ENCODE measurements at regions not wholly inside any gene's neighbourhood (a gene's known extent, or its start where the extent isn't known, plus 50 kb on each side); places are given as distances from the start of the nearest gene placed in this dataset.

DNA sequence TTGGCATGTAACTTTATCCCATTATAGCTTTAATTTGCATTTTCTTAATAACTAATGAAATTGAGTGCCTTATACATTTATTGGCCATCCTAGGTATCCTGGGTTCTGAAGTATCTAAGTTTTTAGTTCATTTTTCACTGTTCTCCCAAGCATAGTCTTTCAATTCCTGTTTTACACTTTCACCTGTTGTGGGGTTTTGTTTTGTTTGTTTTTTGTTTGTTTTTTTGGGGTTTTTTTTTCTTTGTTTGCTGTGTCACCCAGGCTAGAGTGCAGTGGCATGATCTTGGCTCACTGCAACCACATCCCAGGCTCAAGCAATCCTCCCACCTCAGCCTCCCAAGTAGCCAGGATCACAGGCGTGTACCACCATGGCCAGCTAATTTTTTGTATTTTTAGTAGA is 83.1 kb upstream of the GADL1 start:
- Histone ChIP-seq H3K18ac (ENCODE audit: low read length) (no peak overlapping the region), H4K8ac (ENCODE audit: low read depth, low read length) (no peak overlapping the region), H3K4ac (ENCODE audit: low read depth, low read length) (no peak overlapping the region), H3K14ac (ENCODE audit: low read length) (no peak overlapping the region), H3K23ac (ENCODE audit: low read length) (no peak overlapping the region), H3K79me1 (ENCODE audit: low read length) (no peaks in the 10 kb centered on the region), H2BK120ac (ENCODE audit: insufficient read depth, low read length, poor library complexity) (no peak overlapping the region), H3K4me1 (ENCODE audit: control insufficient read depth in 1 of 2, insufficient read depth in 2 of 2, low read length in 2 of 2) (peaks cover 0 to 3% of the 10 kb centered on the region in 2 experiments), H2AK5ac (ENCODE audit: low read length) (no peak overlapping the region), H3K79me2 (ENCODE audit: control insufficient read depth, insufficient read depth, low read length, poor library complexity) (no peaks in the 10 kb centered on the region), H3K36me3 (ENCODE audit: control insufficient read depth in 1 of 2, insufficient read depth in 2 of 2, low read length in 2 of 2) (no peaks in the 10 kb centered on the region), H4K12ac (ENCODE audit: low read depth, low read length) (no peak overlapping the region), H2BK5ac (ENCODE audit: low read depth, low read length, poor library complexity) (no peak overlapping the region), H3K4me2 (ENCODE audit: low read length) (no peak overlapping the region), H4K91ac (ENCODE audit: low read depth, low read length) (no peak overlapping the region), H3K27me3 (ENCODE audit: insufficient read depth, low read length) (no peaks in the 10 kb centered on the region), H3K4me3 (ENCODE audit: low read depth, low read length) (no peak overlapping the region), H3K9ac (ENCODE audit: low read length) (no peak overlapping the region), H2AFZ (ENCODE audit: insufficient read depth, low read length, poor library complexity) (no peak overlapping the region), H2BK12ac (ENCODE audit: low read length) (no peak overlapping the region), H3K27ac (ENCODE audit: low read depth, low read length) (no peak overlapping the region), H3K9me3 (ENCODE audit: insufficient read depth, low read depth, low read length) (no peaks in the 10 kb centered on the region)
- no peak for DNase-seq
- no CpG with 5 or more reads among the region's 1 CpG for WGBS (ENCODE audit: extremely low coverage, insufficient coverage, insufficient read length)

DNA sequence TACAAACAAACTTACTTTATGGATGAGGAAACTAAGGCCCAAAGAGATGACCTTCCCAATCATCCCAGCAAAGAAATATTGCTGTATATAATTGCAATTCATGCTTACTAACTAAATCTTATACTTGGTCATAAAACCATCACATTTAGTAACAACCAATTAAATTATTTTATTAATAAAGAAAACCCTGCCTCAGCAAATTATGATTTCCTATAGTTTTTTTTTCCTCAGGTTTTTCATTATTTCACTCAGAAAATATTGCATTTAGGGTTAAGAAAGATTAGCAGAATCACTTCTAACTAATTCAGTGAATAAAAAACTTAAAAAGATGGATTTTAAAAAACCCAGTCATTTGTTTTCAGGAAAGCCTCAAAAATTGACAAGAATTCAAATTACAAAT is 86.5 kb upstream of the GADL1 start:
- H3K18ac ChIP-seq (ENCODE audit: low read length) = no peak overlapping the region
- no peak overlapping the region for H4K8ac ChIP-seq (ENCODE audit: low read depth, low read length)
- H3K79me1 ChIP-seq (ENCODE audit: low read length) = no peaks in the 10 kb centered on the region
- no peak overlapping the region for H2AFZ ChIP-seq (ENCODE audit: insufficient read depth, low read length, poor library complexity)
- DNase-seq = no peak
- H4K12ac ChIP-seq (ENCODE audit: low read depth, low read length) = no peak overlapping the region
- H4K91ac ChIP-seq (ENCODE audit: low read depth, low read length) = no peak overlapping the region
- no peaks in the 10 kb centered on the region for H3K27me3 ChIP-seq (ENCODE audit: insufficient read depth, low read length)
- H3K9me3 ChIP-seq (ENCODE audit: insufficient read depth, low read depth, low read length) = no peaks in the 10 kb centered on the region
- H3K9ac ChIP-seq (ENCODE audit: low read length) = no peak overlapping the region
- H2BK12ac ChIP-seq (ENCODE audit: low read length) = no peak overlapping the region
- H3K79me2 ChIP-seq (ENCODE audit: control insufficient read depth, insufficient read depth, low read length, poor library complexity) = no peaks in the 10 kb centered on the region
- H3K23ac ChIP-seq (ENCODE audit: low read length) = no peak overlapping the region
- H3K36me3 ChIP-seq (ENCODE audit: control insufficient read depth in 1 of 2, insufficient read depth in 2 of 2, low read length in 2 of 2) = no peaks in the 10 kb centered on the region
- H2AK5ac ChIP-seq (ENCODE audit: low read length) = no peak overlapping the region
- H2BK120ac ChIP-seq (ENCODE audit: insufficient read depth, low read length, poor library complexity) = no peak overlapping the region
- no peak overlapping the region for H3K4ac ChIP-seq (ENCODE audit: low read depth, low read length)
- no peak overlapping the region for H3K14ac ChIP-seq (ENCODE audit: low read length)
- no peak overlapping the region for H3K4me2 ChIP-seq (ENCODE audit: low read length)
- no peak overlapping the region for H3K27ac ChIP-seq (ENCODE audit: low read depth, low read length)
- no peak overlapping the region for H3K4me3 ChIP-seq (ENCODE audit: low read depth, low read length)
- H3K4me1 ChIP-seq (ENCODE audit: control insufficient read depth in 1 of 2, insufficient read depth in 2 of 2, low read length in 2 of 2) = no peaks in the 10 kb centered on the region
- no peak overlapping the region for H2BK5ac ChIP-seq (ENCODE audit: low read depth, low read length, poor library complexity)

DNA sequence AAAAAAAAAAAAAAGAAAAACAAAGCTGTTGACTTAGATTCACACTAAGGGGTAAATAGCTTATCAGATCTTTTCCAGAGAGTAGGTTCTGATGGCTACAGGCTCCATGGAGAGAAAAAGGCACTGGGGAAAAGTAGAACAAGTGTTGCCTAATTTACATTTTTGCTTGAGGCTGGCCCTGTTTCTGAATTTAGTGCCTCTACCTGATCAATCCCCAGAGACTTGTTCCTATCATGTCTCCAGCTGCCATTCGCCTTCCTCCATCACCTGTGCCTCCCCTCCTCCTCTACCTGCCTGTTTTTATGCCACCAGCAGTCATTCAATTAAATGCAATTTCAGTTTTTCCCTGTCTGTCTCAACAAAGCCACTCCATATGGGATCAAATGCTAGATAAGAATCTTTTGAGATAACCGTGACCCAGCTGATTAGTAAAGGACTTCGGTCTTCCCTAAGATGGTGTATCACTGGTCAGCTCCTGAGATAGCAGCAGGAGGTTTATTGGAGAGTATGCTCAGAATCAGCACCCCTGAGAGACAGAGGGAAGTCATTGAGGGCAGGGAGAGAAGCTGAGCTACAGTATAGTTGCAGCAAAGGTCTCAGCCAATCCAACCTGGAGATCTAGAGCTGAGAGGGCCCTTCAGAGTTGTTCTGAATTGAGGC is 88.1 kb upstream of the GADL1 start:
- no peak overlapping the region for H3K23ac ChIP-seq (ENCODE audit: low read length)
- no peaks in the 10 kb centered on the region for H3K79me2 ChIP-seq (ENCODE audit: control insufficient read depth, insufficient read depth, low read length, poor library complexity)
- no peak overlapping the region for H3K4me3 ChIP-seq (ENCODE audit: low read depth, low read length)
- no peak for DNase-seq
- no peak overlapping the region for H3K4me2 ChIP-seq (ENCODE audit: low read length)
- H4K91ac ChIP-seq (ENCODE audit: low read depth, low read length) = no peak overlapping the region
- no peak overlapping the region for H2BK5ac ChIP-seq (ENCODE audit: low read depth, low read length, poor library complexity)
- no peak overlapping the region for H2AK5ac ChIP-seq (ENCODE audit: low read length)
- no peaks in the 10 kb centered on the region for H3K9me3 ChIP-seq (ENCODE audit: insufficient read depth, low read depth, low read length)
- no peak overlapping the region for H3K9ac ChIP-seq (ENCODE audit: low read length)
- H3K27ac ChIP-seq (ENCODE audit: low read depth, low read length) = no peak overlapping the region
- H3K36me3 ChIP-seq (ENCODE audit: control insufficient read depth in 1 of 2, insufficient read depth in 2 of 2, low read length in 2 of 2) = no peaks in the 10 kb centered on the region
- H2BK120ac ChIP-seq (ENCODE audit: insufficient read depth, low read length, poor library complexity) = no peak overlapping the region
- no peak overlapping the region for H4K8ac ChIP-seq (ENCODE audit: low read depth, low read length)
- no peak overlapping the region for H3K14ac ChIP-seq (ENCODE audit: low read length)
- no peak overlapping the region for H3K4ac ChIP-seq (ENCODE audit: low read depth, low read length)
- H3K27me3 ChIP-seq (ENCODE audit: insufficient read depth, low read length) = no peaks in the 10 kb centered on the region
- H2AFZ ChIP-seq (ENCODE audit: insufficient read depth, low read length, poor library complexity) = no peak overlapping the region
- H3K79me1 ChIP-seq (ENCODE audit: low read length) = no peaks in the 10 kb centered on the region
- no CpG with 5 or more reads among the region's 3 CpGs for WGBS (ENCODE audit: extremely low coverage, insufficient coverage, insufficient read length)
- no peak overlapping the region for H4K12ac ChIP-seq (ENCODE audit: low read depth, low read length)
- H2BK12ac ChIP-seq (ENCODE audit: low read length) = no peak overlapping the region
- H3K18ac ChIP-seq (ENCODE audit: low read length) = no peak overlapping the region
- H3K4me1 ChIP-seq (ENCODE audit: control insufficient read depth in 1 of 2, insufficient read depth in 2 of 2, low read length in 2 of 2) = no peaks in the 10 kb centered on the region

DNA sequence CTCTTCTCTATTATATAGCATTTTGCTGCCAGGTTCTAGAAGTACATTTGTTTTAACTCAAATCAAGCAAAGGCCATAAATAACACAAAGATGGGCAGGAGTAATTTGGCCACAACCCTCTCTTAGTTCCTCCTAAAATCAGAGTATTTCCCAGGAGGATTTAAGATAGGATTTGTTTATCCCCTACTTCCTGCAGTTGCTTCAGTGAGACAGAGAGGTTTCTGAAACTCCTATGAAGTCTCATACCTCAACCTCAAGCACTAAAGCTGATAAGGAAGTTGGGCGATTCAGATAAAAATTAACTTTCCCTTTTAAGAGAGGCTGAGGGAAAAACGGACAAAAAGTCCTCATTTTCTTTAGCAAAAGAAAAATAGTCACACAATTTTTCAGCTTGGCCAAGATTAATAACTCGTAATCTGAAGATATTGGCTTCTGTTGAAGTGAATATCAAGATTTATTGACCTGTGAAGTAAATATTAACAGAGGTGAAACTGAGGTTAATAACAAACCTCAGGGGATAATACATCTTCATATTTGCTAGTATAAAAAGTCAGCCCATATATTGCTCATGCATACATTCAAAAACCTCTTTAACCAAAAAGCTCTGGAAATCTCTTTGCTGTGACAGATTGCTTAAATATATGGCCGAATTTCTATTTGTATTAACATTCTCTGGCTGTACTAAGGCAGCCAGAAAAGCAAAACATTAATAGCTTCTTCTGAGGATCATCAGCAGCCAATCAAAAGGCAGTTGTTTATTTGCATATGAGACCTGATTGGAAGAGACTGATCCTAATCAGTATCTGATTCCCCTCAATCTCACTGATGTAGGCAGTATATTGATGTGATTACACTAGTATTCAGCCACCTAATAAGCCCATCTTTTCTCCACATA is 90.6 kb upstream of the GADL1 start:
- Histone ChIP-seq H3K4me1 (ENCODE audit: control insufficient read depth in 1 of 2, insufficient read depth in 2 of 2, low read length in 2 of 2) (no peaks in the 10 kb centered on the region), H3K27ac (ENCODE audit: low read depth, low read length) (no peak overlapping the region), H3K9ac (ENCODE audit: low read length) (no peak overlapping the region), H3K27me3 (ENCODE audit: insufficient read depth, low read length) (no peaks in the 10 kb centered on the region), H2BK120ac (ENCODE audit: insufficient read depth, low read length, poor library complexity) (no peak overlapping the region), H3K4ac (ENCODE audit: low read depth, low read length) (no peak overlapping the region), H3K79me1 (ENCODE audit: low read length) (peaks cover 2% of the 10 kb centered on the region), H3K4me3 (ENCODE audit: low read depth, low read length) (no peak overlapping the region), H3K18ac (ENCODE audit: low read length) (no peak overlapping the region), H3K4me2 (ENCODE audit: low read length) (no peak overlapping the region), H2AFZ (ENCODE audit: insufficient read depth, low read length, poor library complexity) (no peak overlapping the region), H2AK5ac (ENCODE audit: low read length) (no peak overlapping the region), H3K14ac (ENCODE audit: low read length) (no peak overlapping the region), H4K12ac (ENCODE audit: low read depth, low read length) (no peak overlapping the region), H2BK5ac (ENCODE audit: low read depth, low read length, poor library complexity) (no peak overlapping the region), H4K8ac (ENCODE audit: low read depth, low read length) (no peak overlapping the region), H3K36me3 (ENCODE audit: control insufficient read depth in 1 of 2, insufficient read depth in 2 of 2, low read length in 2 of 2) (no peaks in the 10 kb centered on the region), H3K9me3 (ENCODE audit: insufficient read depth, low read depth, low read length) (no peaks in the 10 kb centered on the region), H2BK12ac (ENCODE audit: low read length) (no peak overlapping the region), H3K79me2 (ENCODE audit: control insufficient read depth, insufficient read depth, low read length, poor library complexity) (no peaks in the 10 kb centered on the region), H4K91ac (ENCODE audit: low read depth, low read length) (no peak overlapping the region), H3K23ac (ENCODE audit: low read length) (no peak overlapping the region)
- DNase-seq = no peak
- WGBS (ENCODE audit: extremely low coverage, insufficient coverage, insufficient read length) = no CpG with 5 or more reads among the region's 4 CpGs

Data from trophoblast cell (in vitro differentiated cells and primary cell).